GM08714 (cell line): ENCODE measurements at regions not wholly inside any gene's neighbourhood (a gene's known extent, or its start where the extent isn't known, plus 50 kb on each side); places are given as distances from the start of the nearest gene placed in this dataset.

Source experiments
- H3K4me3 ChIP-seq: fragments of 200-500 bp; sonication (Bioruptor generic); 2 replicates; pipeline ENCODE4 v1.5.1; 2014; ENCODE audit warnings: mild to moderate bottlenecking, low read length, inconsistent platforms
- ZNF274 ChIP-seq: IDR thresholded peaks from 2 replicates; pipeline ENCODE4 v1.6.1; 2012; ENCODE audit warnings: mild to moderate bottlenecking, low read depth, low read length

DNA sequence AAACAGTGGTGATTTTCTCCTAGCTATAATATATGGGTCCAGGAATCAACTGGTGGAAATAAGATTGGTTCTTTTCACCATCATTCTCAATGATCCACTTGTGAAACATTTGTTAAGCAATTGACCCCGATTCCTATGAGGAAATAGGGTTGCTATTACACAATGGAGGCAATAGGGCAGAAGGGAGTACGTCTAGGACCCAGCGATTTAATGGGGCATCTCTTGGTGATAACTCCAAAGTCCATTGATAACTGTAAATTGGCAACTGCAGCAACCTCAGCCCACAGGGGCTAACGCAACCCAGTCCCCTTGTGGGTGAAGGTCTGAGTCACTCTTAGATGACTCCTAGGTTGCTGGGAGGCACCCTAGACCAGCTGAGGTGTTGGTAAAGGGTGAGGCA, 62.5 kb upstream of the BARHL2 start:
- no peak for TF ChIP-seq ZNF274
- no peak overlapping the region for H3K4me3 ChIP-seq

DNA sequence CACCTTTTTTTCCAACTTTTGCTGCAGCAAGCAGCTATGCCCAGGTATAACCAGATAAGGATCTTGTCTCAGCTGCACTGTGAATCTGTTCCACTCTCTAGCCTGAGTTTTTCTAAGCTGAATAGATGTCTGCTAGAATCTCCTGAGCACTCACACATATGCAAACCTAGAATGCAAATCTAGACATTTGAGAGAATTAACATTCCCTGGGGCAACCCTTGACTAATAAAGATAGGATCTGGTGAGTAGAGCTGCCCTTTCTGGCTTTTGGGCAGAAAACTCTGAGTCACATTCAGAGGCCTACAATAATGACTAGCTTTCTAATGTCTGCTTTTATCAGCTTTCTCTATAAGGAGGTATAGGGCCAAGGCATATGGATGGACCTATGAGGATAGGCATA, 61.4 kb upstream of the BARHL2 start:
- no peak for TF ChIP-seq ZNF274
- H3K4me3 ChIP-seq: no peak overlapping the region

DNA sequence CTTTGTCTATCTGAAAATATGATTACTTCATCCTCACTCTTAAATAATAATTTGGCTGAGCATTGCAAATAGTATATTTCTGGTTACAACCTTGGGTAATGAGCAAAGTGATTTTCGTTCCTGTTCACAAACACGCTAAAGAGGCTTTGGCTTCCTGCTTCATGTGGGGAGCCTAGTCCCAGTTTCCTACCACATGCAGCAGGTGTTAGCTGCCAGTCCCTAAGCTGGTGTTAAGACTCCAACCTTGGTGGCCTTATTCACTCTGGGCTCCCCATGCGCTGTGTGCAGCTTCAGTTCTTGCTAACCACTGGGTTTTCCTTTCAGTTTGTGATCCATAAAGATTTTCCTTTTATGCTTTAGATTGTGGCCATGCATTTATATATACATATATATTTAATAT, 56.7 kb upstream of the BARHL2 start:
- TF ChIP-seq ZNF274: no peak
- no peak overlapping the region for H3K4me3 ChIP-seq

DNA sequence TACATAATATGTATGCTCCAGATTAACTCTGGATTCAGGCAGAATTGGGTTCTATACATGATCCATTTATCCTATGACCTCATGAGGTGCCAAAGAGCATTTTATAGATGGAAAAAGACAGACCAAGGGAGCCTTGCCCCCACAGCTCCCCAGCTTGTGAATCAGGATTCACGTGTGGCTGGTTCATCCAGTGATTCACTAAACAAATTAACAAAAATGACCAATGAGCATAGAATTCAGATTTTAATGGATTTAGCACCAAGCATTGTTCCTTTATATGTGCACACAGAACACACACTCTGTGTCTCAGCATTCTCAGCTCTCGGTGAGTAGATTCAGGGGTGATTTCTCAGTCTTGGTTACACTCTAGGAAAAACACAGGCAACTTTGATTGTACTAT, 51.7 kb upstream of the BARHL2 start:
- no peak for TF ChIP-seq ZNF274
- no peak overlapping the region for H3K4me3 ChIP-seq

DNA sequence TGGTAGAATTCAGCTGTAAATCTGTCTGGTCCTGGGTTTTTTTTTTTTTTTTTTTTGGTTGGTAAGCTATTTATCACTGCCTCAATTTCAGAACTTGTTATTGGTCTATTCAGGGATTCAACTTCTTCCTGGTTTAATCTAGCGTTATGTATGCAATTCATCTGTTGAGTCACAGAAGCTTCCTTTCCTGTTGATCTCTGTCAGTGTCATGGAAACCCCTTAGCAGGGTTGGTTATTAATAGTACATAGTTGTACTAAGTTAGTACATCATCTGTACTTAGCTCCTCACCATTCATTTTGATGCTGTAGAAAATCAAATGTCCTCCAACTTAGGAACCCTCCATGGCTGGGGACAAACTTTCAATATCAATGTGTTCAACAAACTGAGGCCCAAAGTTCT, 51.0 kb upstream of the BARHL2 start:
- TF ChIP-seq ZNF274: no peak
- no peak overlapping the region for H3K4me3 ChIP-seq
